Gastrocnemius medialis (tissue), 4 donors: ENCODE measurements at regions not wholly inside any gene's neighbourhood (a gene's known extent, or its start where the extent isn't known, plus 50 kb on each side); places are given as distances from the start of the nearest gene placed in this dataset.

ENCODE experiments used
- CTCF ChIP-seq, 5 experiments: fragments of 450-650 bp in 3 of 5; fragments of 200-600 bp in 2 of 5; sonication (generic) in 2 of 5; IDR thresholded peaks in 4 of 5; conservative IDR thresholded peaks in 1 of 5; 1 replicate in 4 of 5; 2 replicates in 1 of 5; pipeline ENCODE4 v1.5.1; 2016 to 2019; ENCODE audit warnings: antibody characterized with exemption in 5 of 5, mild to moderate bottlenecking in 3 of 5, moderate library complexity in 3 of 5
- POLR2A ChIP-seq, 2 donors: fragments of 450-650 bp; IDR thresholded peaks; one replicate each; pipeline ENCODE4 v1.6.1; 2017; ENCODE audit warnings: antibody characterized with exemption in 2 of 2, mild to moderate bottlenecking in 2 of 2, moderate library complexity in 2 of 2

DNA sequence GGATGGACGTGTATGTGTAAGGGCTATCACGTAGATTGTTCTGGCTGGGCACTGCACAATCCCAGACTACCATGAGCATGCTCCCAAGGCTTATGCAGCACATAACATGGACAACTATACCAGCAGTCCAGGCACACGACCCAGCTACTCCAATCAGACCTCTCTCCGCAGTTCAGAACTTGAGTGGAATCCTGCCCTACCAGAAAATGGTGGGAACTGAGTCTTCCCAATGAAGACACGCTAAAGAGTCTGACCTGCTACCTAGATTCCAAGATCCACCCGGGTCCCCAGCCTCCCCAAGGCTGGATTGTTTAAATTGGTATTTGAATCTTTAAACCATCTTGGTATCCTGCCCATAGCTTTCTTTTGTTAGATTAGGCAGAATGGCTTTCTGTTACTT, 251.3 kb upstream of the KAZN start:
- TF ChIP-seq POLR2A (IDR thresholded peaks at IDR 0.05) (no peak), CTCF (IDR thresholded peaks at IDR 0.05 in 4 of 5, conservative IDR thresholded peaks at IDR 0.05 in 1 of 5) (no peak)
